ENCODE measurements at regions not wholly inside any gene's neighbourhood (a gene's known extent, or its start where the extent isn't known, plus 50 kb on each side); places are given as distances from the start of the nearest gene placed in this dataset.

- no peak for TF ChIP-seq EZH2 (IDR thresholded peaks at IDR 0.05; ENCODE audit: insufficient read depth, poor library complexity, severe bottlenecking)
- TF ChIP-seq EZH2phosphoT487 (IDR thresholded peaks at IDR 0.05; ENCODE audit: insufficient read depth, low read depth) = no peak
Observed at GRCh38 chr14:101186992-101187815, 283.7 kb upstream of the RTL1 start.
